ENCODE measurements at regions not wholly inside any gene's neighbourhood (a gene's known extent, or its start where the extent isn't known, plus 50 kb on each side); places are given as distances from the start of the nearest gene placed in this dataset.
A peak's percentile ranks its signal among the peaks of the same experiment; 100 is the strongest.

- DNase-seq (ENCODE audit: low spot score in 2 of 2, unreplicated experiment in 2 of 2) = no peak
- TF ChIP-seq CTCF (IDR thresholded peaks at IDR 0.05; ENCODE audit: unreplicated experiment) = no peak
- H3K36me3 Mint-ChIP-seq = no peaks in the 10 kb centered on the region
- peak overlapping the region; percentile 95 for H3K27ac Mint-ChIP-seq
- no peaks in the 10 kb centered on the region for H3K27me3 Mint-ChIP-seq (ENCODE audit: low read depth)
- peaks cover 14% of the 10 kb centered on the region for H3K9me3 Mint-ChIP-seq
- H3K4me3 Mint-ChIP-seq = no peak overlapping the region
- H3K4me1 Mint-ChIP-seq = peaks cover 25% of the 10 kb centered on the region
These were observed 50.2 kb upstream of the BCL11A start for GRCh38 chr2:60603533-60604190.

- no peak for DNase-seq (ENCODE audit: low spot score in 2 of 2, unreplicated experiment in 2 of 2)
- peaks cover 14% of the 10 kb centered on the region for H3K9me3 Mint-ChIP-seq
- TF ChIP-seq CTCF (IDR thresholded peaks at IDR 0.05; ENCODE audit: unreplicated experiment) = no peak
- no peaks in the 10 kb centered on the region for H3K36me3 Mint-ChIP-seq
- H3K27me3 Mint-ChIP-seq (ENCODE audit: low read depth) = no peaks in the 10 kb centered on the region
- no peak overlapping the region for H3K4me3 Mint-ChIP-seq
- no peak overlapping the region for H3K27ac Mint-ChIP-seq
- peaks cover 34% of the 10 kb centered on the region for H3K4me1 Mint-ChIP-seq
These were observed 51.1 kb upstream of the BCL11A start for GRCh38 chr2:60604486-60605064.

- H3K4me3 Mint-ChIP-seq = no peak overlapping the region
- H3K27me3 Mint-ChIP-seq (ENCODE audit: low read depth) = no peaks in the 10 kb centered on the region
- DNase-seq (ENCODE audit: low spot score in 2 of 2, unreplicated experiment in 2 of 2) = no peak
- peaks cover 37% of the 10 kb centered on the region for H3K4me1 Mint-ChIP-seq
- peaks cover 8% of the 10 kb centered on the region for H3K9me3 Mint-ChIP-seq
- no peaks in the 10 kb centered on the region for H3K36me3 Mint-ChIP-seq
- H3K27ac Mint-ChIP-seq = no peak overlapping the region
- TF ChIP-seq CTCF (IDR thresholded peaks at IDR 0.05; ENCODE audit: unreplicated experiment) = no peak
These were observed 52.4 kb upstream of the BCL11A start for GRCh38 chr2:60605866-60606265.

GRCh38 chr2:60608679-60609078 lies 55.2 kb upstream of the BCL11A start:
- TF ChIP-seq CTCF (IDR thresholded peaks at IDR 0.05; ENCODE audit: unreplicated experiment) = no peak
- Mint-ChIP-seq H3K36me3 (no peaks in the 10 kb centered on the region), H3K4me1 (peaks cover 26% of the 10 kb centered on the region), H3K9me3 (no peaks in the 10 kb centered on the region), H3K27me3 (ENCODE audit: low read depth) (no peaks in the 10 kb centered on the region), H3K4me3 (peak overlapping the region; percentile 8), H3K27ac (peak overlapping the region; percentile 68)
- no peak for DNase-seq (ENCODE audit: low spot score in 2 of 2, unreplicated experiment in 2 of 2)

- H3K4me3 Mint-ChIP-seq = no peak overlapping the region
- TF ChIP-seq CTCF (IDR thresholded peaks at IDR 0.05; ENCODE audit: unreplicated experiment) = no peak
- no peak overlapping the region for H3K27ac Mint-ChIP-seq
These were observed 58.6 kb upstream of the BCL11A start for GRCh38 chr2:60612033-60612432.

More at GRCh38 chr2:60612033-60612432, 58.6 kb upstream of the BCL11A start:
- no peak for DNase-seq (ENCODE audit: low spot score in 2 of 2, unreplicated experiment in 2 of 2)
- no peaks in the 10 kb centered on the region for H3K36me3 Mint-ChIP-seq
- H3K4me1 Mint-ChIP-seq = peaks cover 24% of the 10 kb centered on the region
- no peaks in the 10 kb centered on the region for H3K27me3 Mint-ChIP-seq (ENCODE audit: low read depth)
- H3K9me3 Mint-ChIP-seq = no peaks in the 10 kb centered on the region
